Central memory CD4-positive, alpha-beta T cell (primary cell): ENCODE measurements at regions not wholly inside any gene's neighbourhood (a gene's known extent, or its start where the extent isn't known, plus 50 kb on each side); places are given as distances from the start of the nearest gene placed in this dataset.

Experiments used
- DNase-seq: peaks from one replicate; pipeline ENCODE4 v3.0.0; 2022

- no peak for DNase-seq
Observed at GRCh38 chr20:48433178-48433577, 394.6 kb downstream of the PREX1 start.

GRCh38 chr20:48432494-48432832 lies 395.3 kb downstream of the PREX1 start:
- DNase-seq: no peak

- no peak for DNase-seq
Observed at GRCh38 chr20:48431653-48432493, 395.9 kb downstream of the PREX1 start.

DNA sequence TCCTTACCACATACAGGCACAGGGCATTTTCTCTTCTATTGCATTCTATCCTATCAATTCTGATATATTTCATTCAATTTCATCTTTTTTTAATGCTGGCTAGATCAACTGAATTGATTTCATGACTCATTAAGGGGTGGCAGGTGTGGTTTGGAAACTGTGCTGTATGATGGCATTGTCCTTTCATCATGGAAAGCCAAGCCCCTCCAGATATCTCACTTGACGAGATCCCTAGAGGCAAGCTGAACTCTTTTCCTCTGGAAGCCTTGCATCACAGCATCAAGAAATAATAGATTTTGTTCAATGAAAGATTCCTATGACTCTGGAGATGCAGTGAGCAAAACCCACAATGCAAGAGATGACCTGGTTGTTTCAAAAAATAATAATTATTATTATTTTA lies 401.2 kb downstream of the PREX1 start:
- DNase-seq: no peak

DNA sequence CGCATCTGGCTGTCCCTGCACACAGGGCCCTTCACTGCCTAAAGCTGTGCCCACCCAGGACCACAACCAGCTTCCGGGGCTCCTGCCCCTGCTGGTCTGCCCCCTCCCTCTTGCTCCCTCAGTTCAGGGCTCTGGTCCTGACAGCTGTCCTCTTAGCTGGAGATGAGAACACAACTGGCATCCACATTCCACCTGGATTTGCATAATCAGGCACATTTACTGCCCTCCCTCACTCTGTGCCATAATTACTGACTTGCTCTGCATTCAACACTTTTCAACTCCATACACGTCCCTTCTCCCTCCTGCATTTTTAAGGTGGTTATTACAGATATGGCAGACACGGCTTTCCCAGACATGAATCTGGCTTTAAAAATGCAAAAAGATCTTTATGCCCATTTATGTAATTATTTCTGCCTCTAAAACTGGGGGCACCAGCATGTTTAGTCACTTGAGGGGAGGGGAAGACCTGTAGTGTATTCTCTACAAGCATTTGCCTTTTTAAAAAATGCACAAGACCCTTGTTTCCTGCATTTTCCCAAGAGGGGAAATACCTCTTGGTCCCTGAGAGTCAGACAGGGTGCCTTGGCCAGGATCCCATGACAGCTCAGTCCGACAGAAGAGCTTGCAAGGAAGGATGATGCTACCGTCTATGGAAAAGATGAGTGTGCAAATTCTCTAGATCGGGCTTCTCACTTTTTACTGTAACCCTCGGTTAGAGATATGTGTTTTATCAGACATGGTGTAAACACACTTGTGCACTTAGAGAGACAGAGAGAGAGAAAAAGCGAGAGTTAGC lies 401.8 kb downstream of the PREX1 start:
- DNase-seq: no peak

GRCh38 chr20:48425321-48425720 lies 402.5 kb downstream of the PREX1 start:
- DNase-seq: no peak

DNA sequence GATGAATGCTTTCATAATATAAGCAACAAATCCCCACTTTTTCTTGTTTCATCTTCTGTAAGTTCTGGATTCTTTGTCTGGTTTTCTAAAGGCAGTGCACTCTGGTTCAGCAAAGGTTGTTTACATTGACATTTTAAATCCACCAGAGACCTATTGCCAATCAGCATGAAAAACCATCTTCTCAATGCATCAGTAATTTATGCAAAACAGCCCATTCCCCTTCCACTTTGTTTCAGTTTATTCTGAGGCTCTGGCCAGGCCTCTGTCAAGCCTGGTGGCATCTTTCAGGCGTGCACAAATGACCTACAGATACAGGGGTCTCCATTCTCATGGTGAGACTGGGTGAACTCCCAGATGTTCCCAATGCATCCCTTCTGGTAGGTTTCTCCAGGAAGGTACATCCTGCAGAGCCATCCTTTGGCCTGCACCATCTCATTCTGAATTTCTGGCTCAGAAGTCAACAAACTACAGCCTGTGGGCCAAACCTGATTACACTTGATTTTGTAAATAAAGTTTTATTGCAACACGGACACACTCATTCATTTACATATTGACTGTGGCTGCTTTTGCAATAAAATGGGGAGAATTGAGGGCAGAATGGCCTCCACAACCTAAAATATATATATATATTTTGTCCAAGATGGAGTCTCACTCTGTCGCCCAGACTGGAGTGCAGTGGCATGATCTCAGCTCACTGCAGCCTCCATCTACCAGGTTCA lies 405.4 kb downstream of the PREX1 start:
- no peak for DNase-seq

DNA sequence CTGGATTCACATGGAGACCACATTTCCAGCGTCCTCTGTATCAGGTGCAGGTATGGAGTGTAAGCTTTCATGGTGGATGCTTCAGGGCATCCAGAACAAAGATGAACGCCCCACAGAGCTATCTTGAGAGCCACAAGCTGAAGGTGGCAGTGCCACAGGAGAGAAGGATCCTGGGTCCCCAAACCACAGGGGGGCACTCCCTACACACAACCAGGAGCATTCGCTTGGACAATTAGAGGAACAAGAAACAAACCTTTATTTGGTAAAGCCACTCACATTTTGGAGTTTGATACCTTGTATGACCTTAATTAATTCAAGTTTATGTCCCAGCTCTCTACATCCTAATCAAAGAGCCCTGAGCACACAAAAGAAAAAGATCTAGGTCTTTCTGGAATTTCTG lies 406.3 kb downstream of the PREX1 start:
- no peak for DNase-seq

DNA sequence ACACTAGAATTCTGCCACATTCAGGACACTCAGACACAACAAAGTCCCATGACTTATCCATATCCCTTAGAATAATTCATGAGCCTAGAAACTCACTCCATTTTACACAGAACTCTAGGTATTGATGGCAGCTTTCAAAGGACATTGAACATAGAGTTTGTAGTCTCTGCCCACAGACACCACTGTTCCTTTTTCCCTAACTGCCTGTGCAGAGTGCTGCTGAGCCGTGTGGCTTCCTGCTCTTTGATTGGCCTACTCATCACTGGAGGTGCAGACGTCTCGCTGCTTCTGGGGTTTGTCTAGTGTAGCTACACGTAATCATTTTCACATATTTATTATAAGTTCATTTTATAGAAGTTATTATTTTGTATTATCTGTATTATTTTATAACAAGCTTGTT lies 407.6 kb downstream of the PREX1 start:
- no peak for DNase-seq

DNA sequence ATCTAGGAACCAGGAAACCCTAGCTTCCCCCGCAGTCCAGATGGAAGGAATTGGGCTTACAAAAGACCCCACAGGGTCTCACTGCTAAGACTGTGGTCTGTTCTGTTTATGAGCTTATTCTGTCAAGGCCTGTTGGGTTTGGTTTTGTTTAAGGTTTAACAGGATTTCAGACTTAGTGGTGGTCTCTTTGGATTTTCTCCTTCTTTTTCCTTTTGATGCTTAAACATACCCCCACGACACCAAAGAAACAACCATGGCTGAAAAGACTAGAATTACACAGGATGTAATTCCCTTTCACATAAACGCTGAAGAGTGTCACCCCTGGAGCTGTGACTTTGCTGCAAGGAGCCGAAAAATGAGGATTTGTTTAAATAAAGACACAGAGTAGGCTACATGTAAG lies 408.6 kb downstream of the PREX1 start:
- DNase-seq: no peak

- no peak for DNase-seq
Observed at GRCh38 chr20:48416002-48416401, 411.8 kb downstream of the PREX1 start.

DNA sequence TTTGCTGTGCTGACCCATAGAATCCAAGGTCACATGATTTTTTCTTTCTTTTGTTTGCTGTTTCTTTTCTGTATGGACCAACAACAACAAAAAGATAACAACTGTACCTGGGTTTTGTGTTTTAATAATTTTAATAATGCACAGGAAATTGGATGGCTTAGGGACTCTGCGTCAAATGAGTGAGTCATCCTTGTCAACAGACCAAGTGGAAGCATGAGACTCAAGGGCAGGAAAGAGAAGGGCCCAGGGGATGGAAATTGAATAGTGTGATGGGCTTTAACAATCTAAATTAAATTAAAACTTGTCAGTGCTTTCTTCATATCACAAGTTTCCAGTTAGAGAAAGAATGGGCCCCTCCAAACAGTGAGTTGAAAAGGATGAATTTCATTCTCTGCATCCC lies 413.0 kb downstream of the PREX1 start:
- DNase-seq: no peak

DNA sequence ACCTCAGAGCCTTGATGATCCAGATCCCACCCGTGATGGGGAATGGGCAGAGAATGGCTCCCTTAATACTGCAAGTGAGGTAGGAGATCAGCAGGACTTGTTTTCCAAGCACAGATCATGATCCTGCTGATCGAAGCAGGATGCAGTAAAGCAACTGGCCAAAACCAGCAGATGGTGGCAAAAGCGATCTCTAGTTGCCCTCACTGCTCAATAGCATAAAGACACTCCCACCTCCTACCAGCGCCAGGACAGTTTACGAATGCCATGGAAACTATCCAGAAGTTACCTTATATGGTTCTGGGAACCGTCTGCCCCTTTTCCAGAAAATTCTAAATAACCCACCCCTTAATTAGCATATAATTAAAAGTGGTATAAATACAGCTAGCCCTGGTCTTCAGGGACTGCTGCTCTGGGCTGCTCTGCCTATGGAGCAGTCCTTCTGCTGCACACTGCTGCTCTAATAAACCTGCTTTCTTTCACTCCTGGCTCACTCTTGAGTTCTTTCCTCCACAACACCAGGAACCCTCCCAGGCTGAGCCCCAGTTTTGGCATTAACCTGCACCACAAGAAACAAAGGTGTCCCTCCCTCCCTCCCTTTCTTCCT lies 415.8 kb downstream of the PREX1 start:
- no peak for DNase-seq

DNA sequence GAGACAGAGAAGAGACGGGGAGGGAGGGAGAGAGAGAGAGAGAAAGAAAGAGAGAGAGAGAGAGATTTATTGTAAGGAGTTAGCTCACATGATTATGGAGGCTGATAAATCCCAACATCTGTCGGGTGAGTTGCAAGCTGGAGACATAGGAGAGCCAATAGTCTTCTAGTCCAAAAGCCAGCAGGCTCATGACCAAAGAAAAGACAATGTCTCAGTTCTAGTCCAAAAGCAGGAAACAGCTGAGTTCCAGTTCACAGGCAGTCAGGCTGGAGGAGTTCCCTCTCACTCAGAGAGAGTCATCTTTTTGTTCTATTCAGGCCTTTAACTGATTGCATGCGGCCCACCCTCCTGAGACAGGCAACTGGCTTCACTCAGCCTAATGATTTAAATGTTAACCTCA lies 416.6 kb downstream of the PREX1 start:
- DNase-seq: no peak

GRCh38 chr20:48409055-48409615 lies 418.7 kb downstream of the PREX1 start:
- DNase-seq: no peak

GRCh38 chr20:48407710-48408109 lies 420.1 kb downstream of the PREX1 start:
- DNase-seq: no peak

DNA sequence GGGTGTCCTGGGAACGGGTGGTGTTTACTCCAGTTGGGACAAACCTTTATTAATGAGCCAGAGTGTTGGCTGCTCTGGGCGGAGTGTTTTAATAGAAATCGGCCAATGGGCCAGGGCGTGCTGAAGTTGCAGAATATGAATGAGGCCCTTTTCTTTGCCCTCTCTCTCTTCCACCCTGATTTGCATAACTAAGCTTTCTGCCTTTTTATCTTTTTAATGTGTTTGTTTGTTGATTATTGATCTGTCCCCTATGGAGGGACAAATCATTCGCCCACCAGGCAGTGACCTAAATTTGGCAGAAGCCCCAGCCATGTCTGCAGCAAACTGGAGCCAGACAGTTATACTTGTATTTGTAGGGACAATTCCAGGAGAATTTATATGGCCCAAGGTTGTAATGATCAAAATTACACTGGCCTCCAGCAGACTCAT lies 420.9 kb downstream of the PREX1 start:
- DNase-seq: no peak

- DNase-seq: no peak
Observed at GRCh38 chr20:48406498-48406897, 421.3 kb downstream of the PREX1 start.

- DNase-seq: no peak
Observed at GRCh38 chr20:48405909-48406308, 421.9 kb downstream of the PREX1 start.

DNA sequence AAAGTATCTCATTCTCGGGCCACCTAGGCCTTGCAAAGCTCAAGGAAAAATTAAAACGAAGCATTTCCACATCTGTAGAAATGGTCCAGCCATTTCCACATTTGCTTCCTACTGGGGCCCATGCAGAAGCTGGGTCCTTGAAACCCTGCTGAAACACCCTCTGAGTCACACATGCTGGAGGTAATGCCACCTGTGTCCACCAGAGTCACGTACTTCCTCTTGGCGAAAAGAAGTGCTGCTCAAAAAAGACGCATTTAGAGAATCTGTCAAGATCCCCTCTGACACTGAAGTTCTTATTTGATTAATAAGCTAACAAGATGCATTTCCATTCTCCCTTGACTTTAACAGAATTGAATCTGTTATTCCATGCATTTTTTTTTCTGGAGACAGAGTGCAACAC lies 423.2 kb downstream of the PREX1 start:
- DNase-seq: no peak

DNA sequence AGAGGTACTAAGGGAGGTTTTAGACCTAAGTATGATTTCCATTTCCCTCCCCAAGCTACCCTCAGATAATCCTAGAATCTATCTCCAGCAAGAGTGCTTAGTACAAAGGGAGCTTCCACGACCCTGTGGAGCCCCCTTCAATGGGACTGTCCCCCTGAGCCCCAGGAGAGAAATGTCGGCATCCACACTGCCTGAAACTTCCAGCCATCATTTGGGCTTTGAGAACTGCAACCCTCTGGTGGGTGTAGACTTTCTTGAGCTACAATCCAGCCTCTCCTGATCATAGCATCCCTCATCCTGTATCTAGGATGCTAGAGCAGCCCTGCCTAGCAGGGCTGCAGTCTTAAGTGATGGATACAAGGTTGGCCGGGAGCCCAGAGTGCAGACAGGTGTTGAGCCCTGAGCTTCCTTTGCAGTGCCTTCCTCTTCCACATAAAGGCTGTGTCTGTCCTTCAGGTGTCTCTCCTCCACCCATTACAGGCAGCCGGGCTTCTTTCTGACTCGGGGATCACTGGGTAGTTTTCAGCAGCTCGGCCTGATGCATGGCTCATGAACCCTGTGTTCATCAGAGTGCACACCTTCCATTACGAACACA lies 424.5 kb downstream of the PREX1 start:
- no peak for DNase-seq

DNA sequence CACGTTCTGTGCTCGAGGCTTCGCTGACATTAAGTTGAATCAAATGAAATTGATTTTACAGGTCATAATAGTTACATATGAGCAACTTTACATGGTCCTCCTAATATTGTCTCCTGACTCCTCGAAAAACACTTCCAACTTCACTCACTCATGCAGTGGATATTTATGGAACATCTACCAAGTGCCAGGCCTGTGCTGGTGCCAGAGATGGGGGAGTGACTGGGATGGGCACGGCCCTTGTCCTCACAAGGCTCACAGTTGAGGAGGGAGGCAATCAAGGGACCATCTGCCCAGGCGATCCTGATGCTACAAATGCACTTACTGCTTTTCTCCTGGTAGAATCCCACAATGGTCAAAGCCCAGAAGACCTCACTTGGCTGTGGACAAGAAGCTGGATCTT lies 426.4 kb downstream of the PREX1 start:
- no peak for DNase-seq
